ENCODE measurements at regions not wholly inside any gene's neighbourhood (a gene's known extent, or its start where the extent isn't known, plus 50 kb on each side); places are given as distances from the start of the nearest gene placed in this dataset.

DNA sequence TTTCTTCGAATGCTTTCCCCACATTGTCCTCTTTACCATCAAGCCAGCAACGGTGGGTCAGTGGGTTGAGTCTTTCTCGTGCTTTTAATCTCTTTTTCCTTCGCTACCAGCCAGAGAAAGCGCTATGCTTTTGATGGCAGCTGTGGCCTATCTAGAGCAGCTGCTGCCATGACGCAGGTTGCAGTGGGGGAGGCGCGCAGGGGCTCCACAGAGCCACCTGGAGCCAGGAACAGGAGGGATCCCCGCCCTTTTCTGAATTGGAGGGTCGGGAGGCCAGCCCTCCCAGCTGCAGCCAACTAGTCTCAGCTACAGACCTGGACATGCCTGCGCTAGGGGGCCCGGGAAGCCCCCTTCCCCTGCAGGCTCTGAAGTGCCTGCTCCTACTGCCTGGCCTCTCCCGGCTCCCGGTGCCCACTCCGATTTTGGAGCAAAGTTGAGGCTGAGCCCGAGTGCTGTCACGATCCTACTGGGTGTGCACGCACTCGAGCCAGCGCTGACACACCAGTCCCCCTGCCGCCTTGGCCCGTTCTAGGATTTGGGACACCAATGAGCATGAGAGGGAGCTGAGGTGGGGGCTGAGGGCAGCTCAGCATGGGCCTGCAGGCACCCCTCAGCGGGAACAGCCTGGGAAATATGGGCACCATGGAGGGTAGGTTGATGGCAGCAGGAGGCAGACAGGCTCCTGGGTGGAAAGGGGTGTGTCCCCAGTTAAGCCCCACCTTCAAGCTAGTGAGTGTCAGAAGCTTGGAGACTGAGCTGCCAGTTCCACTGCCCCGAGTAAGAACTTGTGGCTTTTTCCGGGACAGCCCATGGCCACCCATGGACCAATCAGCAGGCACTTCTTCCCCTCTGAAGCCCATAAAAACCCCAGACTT is 784.2 kb downstream of the SLC6A15 start:
- H2BK15ac ChIP-seq (ENCODE audit: low read depth, low read length) = 0 out of 3 replicates have a peak overlapping the region, but pooled peaks have one; percentile 28
- 95% methylated on average over 14 of the region's 25 CpGs; no CpG with 5 or more reads in 1 of the 2 experiments for WGBS, 2 experiments (ENCODE audit: extremely low coverage in 2 of 2, insufficient read length in 1 of 2)

More for the DNA sequence above, 784.2 kb downstream of the SLC6A15 start:
- Histone ChIP-seq H2AK5ac (ENCODE audit: low read depth, low read length) (no peak overlapping the region), H3K23ac (ENCODE audit: low read depth, low read length) (no peak overlapping the region), H3K18ac (ENCODE audit: low read depth, low read length) (no peak overlapping the region), H3K27me3 (ENCODE audit: control insufficient read depth, insufficient read depth, low read length) (no peaks in the 10 kb centered on the region), H4K8ac (ENCODE audit: low read depth in 2 of 2, low read length in 2 of 2) (no peak overlapping the region), H2AK9ac (replicated peaks; ENCODE audit: low read depth, low read length, poor library complexity) (no peak overlapping the region), H3K27ac (ENCODE audit: insufficient read depth, low read length) (no peak overlapping the region), H3K4me1 (ENCODE audit: control insufficient read depth, insufficient read depth, low read length) (peaks cover 2% of the 10 kb centered on the region; the same call in 1 of the 2 replicates), H3K4me2 (ENCODE audit: low read depth, low read length) (no peak overlapping the region), H2BK120ac (ENCODE audit: low read depth, low read length) (no peak overlapping the region), H3K9me3 (ENCODE audit: control insufficient read depth, insufficient read depth, low read length) (no peaks in the 10 kb centered on the region), H3K14ac (replicated peaks; ENCODE audit: low read depth, low read length) (no peak overlapping the region), H2AFZ (replicated peaks; ENCODE audit: low read length, poor library complexity) (no peak overlapping the region), H3K79me1 (ENCODE audit: low read depth in 1 of 2, low read length in 2 of 2) (no peaks in the 10 kb centered on the region), H3K4me3 (ENCODE audit: insufficient read depth, low read depth, low read length) (no peak overlapping the region), H3K56ac (ENCODE audit: extremely low read depth, insufficient read depth, low read length) (no peak overlapping the region), H2BK5ac (ENCODE audit: low read depth, low read length, poor library complexity, severe bottlenecking) (no peak overlapping the region), H3K9ac (ENCODE audit: low read depth, low read length) (no peak overlapping the region), H3K36me3 (ENCODE audit: control insufficient read depth, insufficient read depth, low read length) (no peaks in the 10 kb centered on the region), H4K91ac (ENCODE audit: insufficient read depth, low read depth, low read length) (no peak overlapping the region), H3K4ac (ENCODE audit: low read depth, low read length) (no peak overlapping the region), H2BK20ac (ENCODE audit: low read depth, low read length) (peak overlapping the region; percentile 18; the same call in 1 of the 2 replicates), H4K20me1 (ENCODE audit: insufficient read depth, low read length) (no peaks in the 10 kb centered on the region), H4K5ac (ENCODE audit: low read depth, low read length) (no peak overlapping the region), H3K9me1 (ENCODE audit: insufficient read depth, low read length) (no peaks in the 10 kb centered on the region; the same call in 1 of the 2 replicates)
- POLR2A ChIA-PET (ENCODE audit: unreplicated experiment) = no interaction called here
- ATAC-seq (ENCODE audit: low read depth) = no peak
- dilution Hi-C loops (cut with HindIII; ENCODE audit: low sequenced_read_pairs, unreplicated experiment) (no loop called here), intact Hi-C loops (cut with micrococcal nuclease) (no loop called here), in situ Hi-C loops (cut with MboI; ENCODE audit: low sequenced_read_pairs) (no loop called here)
- DNase-seq = no peak
- CTCF ChIA-PET = no interaction called here
- no TSS peak for BruUV-seq (replicated peaks)
- TF ChIP-seq CEBPB (IDR thresholded peaks at IDR 0.05; ENCODE audit: low read depth, low read length) (no peak), BHLHE40 (IDR thresholded peaks at IDR 0.05; ENCODE audit: low read depth, low read length) (no peak), MXI1 (IDR thresholded peaks at IDR 0.05; ENCODE audit: borderline replicate concordance, low read depth, low read length) (no peak), RAD21 (IDR thresholded peaks at IDR 0.05; ENCODE audit: low read length) (no peak), RFX5 (IDR thresholded peaks at IDR 0.05; ENCODE audit: low read depth, low read length) (no peak), CHD1 (IDR thresholded peaks at IDR 0.05; ENCODE audit: low read depth, low read length) (no peak)
- TF ChIP-seq, protein P1, sequence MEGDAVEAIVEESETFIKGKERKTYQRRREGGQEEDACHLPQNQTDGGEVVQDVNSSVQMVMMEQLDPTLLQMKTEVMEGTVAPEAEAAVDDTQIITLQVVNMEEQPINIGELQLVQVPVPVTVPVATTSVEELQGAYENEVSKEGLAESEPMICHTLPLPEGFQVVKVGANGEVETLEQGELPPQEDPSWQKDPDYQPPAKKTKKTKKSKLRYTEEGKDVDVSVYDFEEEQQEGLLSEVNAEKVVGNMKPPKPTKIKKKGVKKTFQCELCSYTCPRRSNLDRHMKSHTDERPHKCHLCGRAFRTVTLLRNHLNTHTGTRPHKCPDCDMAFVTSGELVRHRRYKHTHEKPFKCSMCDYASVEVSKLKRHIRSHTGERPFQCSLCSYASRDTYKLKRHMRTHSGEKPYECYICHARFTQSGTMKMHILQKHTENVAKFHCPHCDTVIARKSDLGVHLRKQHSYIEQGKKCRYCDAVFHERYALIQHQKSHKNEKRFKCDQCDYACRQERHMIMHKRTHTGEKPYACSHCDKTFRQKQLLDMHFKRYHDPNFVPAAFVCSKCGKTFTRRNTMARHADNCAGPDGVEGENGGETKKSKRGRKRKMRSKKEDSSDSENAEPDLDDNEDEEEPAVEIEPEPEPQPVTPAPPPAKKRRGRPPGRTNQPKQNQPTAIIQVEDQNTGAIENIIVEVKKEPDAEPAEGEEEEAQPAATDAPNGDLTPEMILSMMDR (conservative IDR thresholded peaks at IDR 0.05; ENCODE audit: low read depth, low read length) = no peak
- TF ChIP-seq, protein P2, sequence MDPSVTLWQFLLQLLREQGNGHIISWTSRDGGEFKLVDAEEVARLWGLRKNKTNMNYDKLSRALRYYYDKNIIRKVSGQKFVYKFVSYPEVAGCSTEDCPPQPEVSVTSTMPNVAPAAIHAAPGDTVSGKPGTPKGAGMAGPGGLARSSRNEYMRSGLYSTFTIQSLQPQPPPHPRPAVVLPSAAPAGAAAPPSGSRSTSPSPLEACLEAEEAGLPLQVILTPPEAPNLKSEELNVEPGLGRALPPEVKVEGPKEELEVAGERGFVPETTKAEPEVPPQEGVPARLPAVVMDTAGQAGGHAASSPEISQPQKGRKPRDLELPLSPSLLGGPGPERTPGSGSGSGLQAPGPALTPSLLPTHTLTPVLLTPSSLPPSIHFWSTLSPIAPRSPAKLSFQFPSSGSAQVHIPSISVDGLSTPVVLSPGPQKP (IDR thresholded peaks at IDR 0.05; ENCODE audit: borderline replicate concordance, low read depth, low read length) = no peak

Data from IMR-90 (cell line).